SK-N-SH (cell line): ENCODE measurements at regions not wholly inside any gene's neighbourhood (a gene's known extent, or its start where the extent isn't known, plus 50 kb on each side); places are given as distances from the start of the nearest gene placed in this dataset.

Source experiments
- CTCF ChIA-PET: fragments of 300-600, 350-600 bp; formaldehyde crosslinking; extraction: SDS; loops from one replicate; lab custom pipeline; 2021; lab: Yijun Ruan, JAX
- POLR2A ChIA-PET: fragments of 350-600 bp; sonication (Branson Sonifier 250); formaldehyde crosslinking; extraction: SDS; loops from one replicate; lab custom pipeline; 2020; ENCODE audit warnings: antibody characterized with exemption, inconsistent platforms; lab: Yijun Ruan, JAX
- DNase-seq: peaks from one replicate; pipeline ENCODE4 v3.0.0; 2012
- H2AFZ ChIP-seq: fragments of 200-600 bp; sonication (generic); 2 replicates; pipeline ENCODE4 v1.8.1; 2016; ENCODE audit warnings: antibody characterized with exemption, mild to moderate bottlenecking, low read depth
- H3F3A ChIP-seq: fragments of 200-600 bp; sonication (generic); replicated peaks from 2 replicates; pipeline ENCODE3; 2016; ENCODE audit warnings: antibody characterized with exemption, mild to moderate bottlenecking; ENCODE audit not compliant: insufficient read depth
- H3K27ac ChIP-seq, 2 experiments: fragments of 200-500 bp in 1 of 2; fragments of 200-600 bp in 1 of 2; sonication (Bioruptor generic) in 1 of 2; sonication (generic), shearing (Covaris generic) in 1 of 2; 2 replicates each; pipeline versions ENCODE4 v1.5.1 to v1.6.1; 2014 to 2016; ENCODE audit warnings: low read depth in 2 of 2, inconsistent platforms in 1 of 2, low read length in 1 of 2, mild to moderate bottlenecking in 1 of 2, mixed read lengths in 1 of 2
- H3K27me3 ChIP-seq: fragments of 200-600 bp; sonication (generic), shearing (Covaris generic); 2 replicates; pipeline ENCODE4 v1.6.1; 2016; ENCODE audit warnings: mixed run types; ENCODE audit not compliant: insufficient read depth
- H3K36me3 ChIP-seq, 2 experiments: fragments of 200-500 bp in 1 of 2; fragments of 200-600 bp in 1 of 2; sonication (Bioruptor generic) in 1 of 2; sonication (generic) in 1 of 2; replicated peaks in 1 of 2; 2 replicates each; pipeline versions ENCODE3 to v1.5.1; 2014 to 2016; ENCODE audit warnings: low read length in 1 of 2, mild to moderate bottlenecking in 1 of 2; ENCODE audit not compliant: insufficient read depth in 2 of 2, control insufficient read depth in 1 of 2
- H3K4me1 ChIP-seq, 2 experiments: fragments of 200-500 bp in 1 of 2; fragments of 200-600 bp in 1 of 2; sonication (Bioruptor generic) in 1 of 2; sonication (generic), shearing (Covaris generic) in 1 of 2; 2 replicates each; pipeline versions ENCODE4 v1.5.1 to v1.6.1; 2014 to 2016; ENCODE audit warnings: low read depth in 1 of 2, low read length in 1 of 2, mixed run types in 1 of 2; ENCODE audit not compliant: insufficient read depth in 2 of 2, control insufficient read depth in 1 of 2
- H3K4me2 ChIP-seq: fragments of 200-600 bp; sonication (generic), shearing (Covaris generic); 2 replicates; pipeline ENCODE4 v1.6.1; 2017; ENCODE audit warnings: mixed run types
- H3K4me3 ChIP-seq, 2 experiments: fragments of 200-500 bp in 1 of 2; fragments of 200-600 bp in 1 of 2; sonication (Bioruptor generic) in 1 of 2; sonication (generic), shearing (Covaris generic) in 1 of 2; 2 replicates each; pipeline versions ENCODE4 v1.5.1 to v1.8.1; 2014 to 2016; ENCODE audit warnings: low read depth in 2 of 2, inconsistent platforms in 1 of 2, low read length in 1 of 2, mild to moderate bottlenecking in 1 of 2, mixed read lengths in 1 of 2, moderate library complexity in 1 of 2
- H3K79me2 ChIP-seq: fragments of 200-600 bp; sonication (generic); 2 replicates; pipeline ENCODE4 v1.8.1; 2017; ENCODE audit warnings: mild to moderate bottlenecking; ENCODE audit not compliant: insufficient read depth
- H3K9ac ChIP-seq: fragments of 200-600 bp; sonication (generic); 2 replicates; pipeline ENCODE4 v1.6.1; 2017; ENCODE audit warnings: mixed run types
- H3K9me2 ChIP-seq: fragments of 200-600 bp; sonication (generic); 2 replicates; pipeline ENCODE4 v1.6.1; 2017; ENCODE audit warnings: mixed run types
- H3K9me3 ChIP-seq: fragments of 200-600 bp; sonication (generic); 2 replicates; pipeline ENCODE4 v1.6.1; 2017; ENCODE audit warnings: mixed run types, mild to moderate bottlenecking, moderate library complexity
- H4K20me1 ChIP-seq: fragments of 200-600 bp; sonication (generic); 2 replicates; pipeline ENCODE4 v1.6.1; 2017; ENCODE audit warnings: mild to moderate bottlenecking, mixed run types; ENCODE audit not compliant: insufficient read depth
- EZH2phosphoT487 ChIP-seq: fragments of 200-600 bp; sonication (generic); IDR thresholded peaks from 2 replicates; pipeline ENCODE4 v1.6.1; 2017; ENCODE audit warnings: low read depth, mixed run types, mild to moderate bottlenecking, antibody characterized with exemption, moderate library complexity, borderline replicate concordance
- GABPA ChIP-seq: IDR thresholded peaks from 2 replicates; pipeline ENCODE4 v1.4.0; 2012; ENCODE audit warnings: low read depth, mild to moderate bottlenecking
- JUND ChIP-seq: IDR thresholded peaks from 2 replicates; pipeline ENCODE4 v1.4.0; 2012
- MEF2A ChIP-seq: IDR thresholded peaks from 2 replicates; pipeline ENCODE4 v1.4.0; 2012; ENCODE audit warnings: low read depth, borderline replicate concordance
- MXI1 ChIP-seq: IDR thresholded peaks from 2 replicates; pipeline ENCODE4 v1.6.1; 2012; ENCODE audit warnings: mild to moderate bottlenecking, low read depth, low read length, improper control_type of control experiment
- NRF1 ChIP-seq: IDR thresholded peaks from 2 replicates; pipeline ENCODE4 v1.6.1; 2012; ENCODE audit warnings: low read depth, mild to moderate bottlenecking, low read length
- RAD21 ChIP-seq: IDR thresholded peaks from 2 replicates; pipeline ENCODE4 v1.6.1; 2012; ENCODE audit warnings: mild to moderate bottlenecking, low read length
- RCOR1 ChIP-seq: fragments of 150-350 bp; IDR thresholded peaks from 2 replicates; pipeline ENCODE4 v1.6.1; 2017; ENCODE audit warnings: antibody characterized with exemption, low read length
- SIN3A ChIP-seq: IDR thresholded peaks from 2 replicates; pipeline ENCODE4 v1.6.1; 2012; ENCODE audit warnings: low read depth, mild to moderate bottlenecking, low read length, moderate library complexity, borderline replicate concordance
- TAF1 ChIP-seq: IDR thresholded peaks from 2 replicates; pipeline ENCODE4 v1.6.1; 2012; ENCODE audit warnings: low read depth, mild to moderate bottlenecking, low read length, moderate library complexity, borderline replicate concordance
- TEAD4 ChIP-seq: IDR thresholded peaks from 2 replicates; pipeline ENCODE4 v1.4.0; 2012; ENCODE audit warnings: mild to moderate bottlenecking, borderline replicate concordance; ENCODE audit not compliant: insufficient read depth
- YY1 ChIP-seq: IDR thresholded peaks from 2 replicates; pipeline ENCODE4 v1.4.0; 2012; ENCODE audit warnings: low read depth, mild to moderate bottlenecking
- WGBS: methylation state at CpG from one replicate; pipeline ENCODE4 v1.1.6; 2017; ENCODE audit warnings: low lambda C conversion rate; 5-methylcytosine and 5-hydroxymethylcytosine counted together
- TF ChIP-seq, protein P1 (sequence below): IDR thresholded peaks from 2 replicates; pipeline ENCODE4 v1.4.0; 2012; ENCODE audit warnings: low read depth
- TF ChIP-seq, protein P2 (sequence below): IDR thresholded peaks from 2 replicates; pipeline ENCODE4 v1.4.0; 2012; ENCODE audit warnings: low read depth, borderline replicate concordance
- TF ChIP-seq, protein P3 (sequence below): fragments of 150-350 bp; IDR thresholded peaks from 2 replicates; pipeline ENCODE4 v1.6.1; 2016; ENCODE audit warnings: mild to moderate bottlenecking, low read depth, low read length
- TF ChIP-seq, protein P4 (sequence below): IDR thresholded peaks from 2 replicates; pipeline ENCODE4; 2012

DNA sequence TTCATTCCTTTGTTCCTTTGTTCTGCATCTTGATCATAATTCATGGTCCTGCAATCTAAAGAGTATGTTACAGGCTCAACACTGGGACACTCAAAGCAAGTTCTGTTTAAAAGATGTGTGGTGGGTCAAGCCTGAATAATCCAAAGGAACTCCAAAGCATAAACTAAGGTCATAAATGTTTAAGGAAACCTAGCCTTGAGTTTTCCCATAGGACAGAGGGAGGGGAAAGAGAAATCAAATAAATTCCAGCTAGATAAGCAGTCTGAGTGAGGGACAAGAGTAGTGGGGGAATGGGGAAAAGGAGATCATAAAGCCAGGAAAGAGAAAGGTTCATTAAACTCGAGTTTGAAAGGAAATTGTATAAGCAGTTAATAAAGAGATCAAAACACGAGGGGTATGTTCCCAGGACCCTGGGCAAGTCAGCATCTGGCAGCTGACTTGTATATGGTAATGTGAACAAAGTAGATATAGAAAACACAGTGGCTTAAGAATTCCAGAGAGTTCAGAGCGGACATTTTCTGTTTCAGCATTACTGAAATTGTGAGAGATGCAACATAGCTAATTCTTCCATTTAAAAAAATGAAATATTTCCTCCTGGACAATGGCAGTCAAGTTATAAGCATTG, 125.8 kb upstream of the EDNRA start:
- Histone ChIP-seq H3K4me3 (no peak overlapping the region), H3K4me1 (peaks cover 0 to 19% of the 10 kb centered on the region in 2 experiments; a peak in 3 of 4 replicates), H3K36me3 (no peaks in the 10 kb centered on the region), H3K9me2 (no peaks in the 10 kb centered on the region), H3K79me2 (no peaks in the 10 kb centered on the region), H3K4me2 (no peak overlapping the region), H3K27ac (peak overlapping the region in 1 of 2 experiments; percentile 85; a peak in 2 of 4 replicates), H2AFZ (no peak overlapping the region), H3K9me3 (0 out of 2 replicates have a peak, but pooled peaks cover 4% of the 10 kb centered on the region), H3F3A (peaks cover 17% of the 10 kb centered on the region), H3K9ac (peak overlapping the region; percentile 13; the same call in 1 of the 2 replicates), H4K20me1 (no peaks in the 10 kb centered on the region), H3K27me3 (no peaks in the 10 kb centered on the region)
- WGBS = 61% methylated on average over 3 of the region's 3 CpGs
- POLR2A ChIA-PET = no interaction called here
- DNase-seq = no peak
- TF ChIP-seq SIN3A (no peak), EZH2phosphoT487 (no peak), RCOR1 (no peak), MEF2A (no peak), NRF1 (no peak), TEAD4 (no peak), RAD21 (no peak), MXI1 (no peak), TAF1 (no peak), YY1 (no peak), JUND (no peak), GABPA (no peak)
- TF ChIP-seq, protein P1, sequence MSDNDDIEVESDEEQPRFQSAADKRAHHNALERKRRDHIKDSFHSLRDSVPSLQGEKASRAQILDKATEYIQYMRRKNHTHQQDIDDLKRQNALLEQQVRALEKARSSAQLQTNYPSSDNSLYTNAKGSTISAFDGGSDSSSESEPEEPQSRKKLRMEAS = no peak
- TF ChIP-seq, protein P2, sequence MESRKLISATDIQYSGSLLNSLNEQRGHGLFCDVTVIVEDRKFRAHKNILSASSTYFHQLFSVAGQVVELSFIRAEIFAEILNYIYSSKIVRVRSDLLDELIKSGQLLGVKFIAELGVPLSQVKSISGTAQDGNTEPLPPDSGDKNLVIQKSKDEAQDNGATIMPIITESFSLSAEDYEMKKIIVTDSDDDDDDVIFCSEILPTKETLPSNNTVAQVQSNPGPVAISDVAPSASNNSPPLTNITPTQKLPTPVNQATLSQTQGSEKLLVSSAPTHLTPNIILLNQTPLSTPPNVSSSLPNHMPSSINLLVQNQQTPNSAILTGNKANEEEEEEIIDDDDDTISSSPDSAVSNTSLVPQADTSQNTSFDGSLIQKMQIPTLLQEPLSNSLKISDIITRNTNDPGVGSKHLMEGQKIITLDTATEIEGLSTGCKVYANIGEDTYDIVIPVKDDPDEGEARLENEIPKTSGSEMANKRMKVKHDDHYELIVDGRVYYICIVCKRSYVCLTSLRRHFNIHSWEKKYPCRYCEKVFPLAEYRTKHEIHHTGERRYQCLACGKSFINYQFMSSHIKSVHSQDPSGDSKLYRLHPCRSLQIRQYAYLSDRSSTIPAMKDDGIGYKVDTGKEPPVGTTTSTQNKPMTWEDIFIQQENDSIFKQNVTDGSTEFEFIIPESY = no peak
- TF ChIP-seq, protein P3, sequence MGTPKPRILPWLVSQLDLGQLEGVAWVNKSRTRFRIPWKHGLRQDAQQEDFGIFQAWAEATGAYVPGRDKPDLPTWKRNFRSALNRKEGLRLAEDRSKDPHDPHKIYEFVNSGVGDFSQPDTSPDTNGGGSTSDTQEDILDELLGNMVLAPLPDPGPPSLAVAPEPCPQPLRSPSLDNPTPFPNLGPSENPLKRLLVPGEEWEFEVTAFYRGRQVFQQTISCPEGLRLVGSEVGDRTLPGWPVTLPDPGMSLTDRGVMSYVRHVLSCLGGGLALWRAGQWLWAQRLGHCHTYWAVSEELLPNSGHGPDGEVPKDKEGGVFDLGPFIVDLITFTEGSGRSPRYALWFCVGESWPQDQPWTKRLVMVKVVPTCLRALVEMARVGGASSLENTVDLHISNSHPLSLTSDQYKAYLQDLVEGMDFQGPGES = no peak
- TF ChIP-seq, protein P4, sequence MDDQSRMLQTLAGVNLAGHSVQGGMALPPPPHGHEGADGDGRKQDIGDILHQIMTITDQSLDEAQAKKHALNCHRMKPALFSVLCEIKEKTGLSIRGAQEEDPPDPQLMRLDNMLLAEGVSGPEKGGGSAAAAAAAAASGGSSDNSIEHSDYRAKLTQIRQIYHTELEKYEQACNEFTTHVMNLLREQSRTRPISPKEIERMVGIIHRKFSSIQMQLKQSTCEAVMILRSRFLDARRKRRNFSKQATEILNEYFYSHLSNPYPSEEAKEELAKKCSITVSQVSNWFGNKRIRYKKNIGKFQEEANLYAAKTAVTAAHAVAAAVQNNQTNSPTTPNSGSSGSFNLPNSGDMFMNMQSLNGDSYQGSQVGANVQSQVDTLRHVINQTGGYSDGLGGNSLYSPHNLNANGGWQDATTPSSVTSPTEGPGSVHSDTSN = no peak
- CTCF ChIA-PET = interaction anchor here (1.0 to 1.1 kb wide), 2 partner anchors 11 to 234 kb away, joined by 3 read pairs; no protein-coding TSS in a partner anchor
